Suprapubic skin (tissue), 4 donors: ENCODE measurements at regions not wholly inside any gene's neighbourhood (a gene's known extent, or its start where the extent isn't known, plus 50 kb on each side); places are given as distances from the start of the nearest gene placed in this dataset.

Experiments
- DNase-seq, 2 donors: peaks; one replicate each; pipeline ENCODE4 v3.0.0-alpha.2; 2019; ENCODE audit warnings: low spot score in 2 of 2
- H3K27ac ChIP-seq: fragments of 200-600 bp; sonication (generic); one replicate; pipeline ENCODE4 v1.5.1; 2019
- H3K27me3 ChIP-seq: fragments of 200-600 bp; sonication (generic); one replicate; pipeline ENCODE4 v1.5.1; 2019
- H3K36me3 ChIP-seq: fragments of 200-600 bp; sonication (generic); one replicate; pipeline ENCODE4 v1.5.1; 2019
- H3K4me1 ChIP-seq: fragments of 200-600 bp; sonication (generic); one replicate; pipeline ENCODE4 v1.5.1; 2019
- H3K4me3 ChIP-seq: fragments of 200-600 bp; sonication (generic); one replicate; pipeline ENCODE4 v1.5.1; 2019; ENCODE audit warnings: mild to moderate bottlenecking
- H3K9me3 ChIP-seq: fragments of 200-600 bp; sonication (generic); one replicate; pipeline ENCODE4 v1.5.1; 2019
- EP300 ChIP-seq: sonication (generic); formaldehyde crosslinking; IDR thresholded peaks from one replicate; pipeline ENCODE4 v1.6.1; 2017; ENCODE audit warnings: antibody characterized with exemption
- POLR2A ChIP-seq, 2 donors: fragments of 450-650 bp; IDR thresholded peaks; one replicate each; pipeline ENCODE4 v1.6.1; 2017; ENCODE audit warnings: antibody characterized with exemption in 2 of 2, mild to moderate bottlenecking in 2 of 2, moderate library complexity in 2 of 2
- POLR2AphosphoS5 ChIP-seq, 3 donors: sonication (generic); formaldehyde crosslinking; IDR thresholded peaks; one replicate each; pipeline ENCODE4 v1.6.1; 2017; ENCODE audit warnings: antibody characterized with exemption in 3 of 3
- WGBS: methylation state at CpG from one replicate; pipeline ENCODE4 v1.1.5; 2018; 5-methylcytosine and 5-hydroxymethylcytosine counted together
- TF ChIP-seq, protein P1 (sequence below), 2 donors: fragments of 200-600 bp in 1 of 2; fragments of 450-650 bp in 1 of 2; sonication (generic) in 1 of 2; IDR thresholded peaks; one replicate each; pipeline ENCODE4 v1.5.1; 2016 to 2019; ENCODE audit warnings: antibody characterized with exemption in 2 of 2, mild to moderate bottlenecking in 1 of 2, moderate library complexity in 1 of 2

DNA sequence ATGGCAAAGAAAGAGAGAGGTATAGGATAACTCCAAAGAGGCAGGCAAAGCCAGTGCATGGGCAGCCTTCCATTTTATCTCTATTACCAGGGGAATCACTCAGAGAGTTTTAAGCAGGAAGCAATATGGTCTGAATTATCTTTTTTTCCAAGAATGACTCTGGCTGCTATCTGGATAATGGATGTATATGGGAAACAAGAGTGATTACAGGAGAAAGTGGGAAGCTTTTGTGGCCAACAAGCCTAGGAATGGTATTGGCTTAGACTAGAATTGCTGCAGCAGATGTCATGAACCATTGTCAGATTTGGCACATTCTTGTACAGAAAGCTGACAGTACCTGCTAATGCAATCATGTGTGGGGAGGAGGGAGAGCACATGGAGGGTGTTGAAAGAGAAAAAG lies 73.0 kb upstream of the BTBD3 start:
- H3K4me3 ChIP-seq: no peak overlapping the region
- no peak overlapping the region for H3K27ac ChIP-seq
- H3K27me3 ChIP-seq: no peaks in the 10 kb centered on the region
- H3K9me3 ChIP-seq: no peaks in the 10 kb centered on the region
- peaks cover 4% of the 10 kb centered on the region for H3K4me1 ChIP-seq
- DNase-seq: no peak
- no peaks in the 10 kb centered on the region for H3K36me3 ChIP-seq
- no peak for TF ChIP-seq POLR2AphosphoS5 (IDR thresholded peaks at IDR 0.05)
- TF ChIP-seq, protein P1, sequence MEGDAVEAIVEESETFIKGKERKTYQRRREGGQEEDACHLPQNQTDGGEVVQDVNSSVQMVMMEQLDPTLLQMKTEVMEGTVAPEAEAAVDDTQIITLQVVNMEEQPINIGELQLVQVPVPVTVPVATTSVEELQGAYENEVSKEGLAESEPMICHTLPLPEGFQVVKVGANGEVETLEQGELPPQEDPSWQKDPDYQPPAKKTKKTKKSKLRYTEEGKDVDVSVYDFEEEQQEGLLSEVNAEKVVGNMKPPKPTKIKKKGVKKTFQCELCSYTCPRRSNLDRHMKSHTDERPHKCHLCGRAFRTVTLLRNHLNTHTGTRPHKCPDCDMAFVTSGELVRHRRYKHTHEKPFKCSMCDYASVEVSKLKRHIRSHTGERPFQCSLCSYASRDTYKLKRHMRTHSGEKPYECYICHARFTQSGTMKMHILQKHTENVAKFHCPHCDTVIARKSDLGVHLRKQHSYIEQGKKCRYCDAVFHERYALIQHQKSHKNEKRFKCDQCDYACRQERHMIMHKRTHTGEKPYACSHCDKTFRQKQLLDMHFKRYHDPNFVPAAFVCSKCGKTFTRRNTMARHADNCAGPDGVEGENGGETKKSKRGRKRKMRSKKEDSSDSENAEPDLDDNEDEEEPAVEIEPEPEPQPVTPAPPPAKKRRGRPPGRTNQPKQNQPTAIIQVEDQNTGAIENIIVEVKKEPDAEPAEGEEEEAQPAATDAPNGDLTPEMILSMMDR (IDR thresholded peaks at IDR 0.05): no peak
- no peak for TF ChIP-seq POLR2A (IDR thresholded peaks at IDR 0.05)
- no peak for TF ChIP-seq EP300

DNA sequence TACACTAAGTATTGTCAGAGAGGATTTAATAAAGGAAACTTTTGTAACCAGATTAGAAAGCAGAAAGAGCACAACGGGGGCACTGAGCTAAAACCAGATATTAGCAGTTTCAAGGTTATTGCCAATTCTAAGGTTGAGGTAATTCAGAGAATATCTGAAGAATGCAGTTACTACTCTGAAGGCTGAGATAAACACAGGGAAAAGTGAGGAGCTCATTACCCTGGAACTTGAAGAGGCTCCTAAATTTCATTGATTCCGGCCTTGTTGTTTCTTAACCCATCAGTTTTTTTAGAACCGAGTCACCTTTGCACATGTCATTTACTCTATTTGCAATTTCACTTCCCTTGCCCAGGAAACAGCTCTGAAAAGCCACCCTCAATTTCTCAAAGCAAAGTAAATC lies 72.4 kb upstream of the BTBD3 start:
- no peaks in the 10 kb centered on the region for H3K27me3 ChIP-seq
- H3K4me1 ChIP-seq: peaks cover 5% of the 10 kb centered on the region
- H3K36me3 ChIP-seq: no peaks in the 10 kb centered on the region
- H3K9me3 ChIP-seq: no peaks in the 10 kb centered on the region
- WGBS: 80% methylated on average over 3 of the region's 3 CpGs
- no peak overlapping the region for H3K27ac ChIP-seq
- no peak for DNase-seq
- no peak for TF ChIP-seq POLR2AphosphoS5 (IDR thresholded peaks at IDR 0.05)
- TF ChIP-seq, protein P1 (IDR thresholded peaks at IDR 0.05): no peak
- no peak for TF ChIP-seq POLR2A (IDR thresholded peaks at IDR 0.05)
- no peak for TF ChIP-seq EP300
- no peak overlapping the region for H3K4me3 ChIP-seq

DNA sequence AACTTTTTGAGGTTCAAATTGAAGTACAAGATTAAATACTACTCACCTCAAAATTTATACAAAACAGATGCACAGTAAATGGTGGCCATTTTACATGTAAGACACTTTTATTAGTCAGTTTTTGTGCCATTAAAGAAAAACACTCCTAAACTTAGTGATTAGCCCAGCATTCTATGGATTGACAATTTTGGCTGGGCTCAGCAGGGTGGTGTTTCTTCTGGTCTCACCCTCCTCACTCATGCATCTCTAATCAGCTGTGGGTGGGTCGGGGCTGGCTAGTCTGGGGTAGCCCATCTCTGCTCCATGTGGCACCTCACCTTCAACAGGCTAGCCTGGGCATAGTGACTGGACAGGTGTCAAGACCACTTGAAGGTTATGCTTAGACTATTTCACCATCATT lies 71.6 kb upstream of the BTBD3 start:
- Histone ChIP-seq H3K4me1 (peaks cover 11% of the 10 kb centered on the region), H3K9me3 (no peaks in the 10 kb centered on the region), H3K27ac (no peak overlapping the region), H3K27me3 (no peaks in the 10 kb centered on the region), H3K36me3 (no peaks in the 10 kb centered on the region), H3K4me3 (no peak overlapping the region)
- no peak for DNase-seq
- TF ChIP-seq EP300 (no peak), POLR2AphosphoS5 (IDR thresholded peaks at IDR 0.05) (no peak), POLR2A (IDR thresholded peaks at IDR 0.05) (no peak)
- TF ChIP-seq, protein P1 (IDR thresholded peaks at IDR 0.05): no peak
- 100% methylated on average over 1 of the region's 1 CpG for WGBS

DNA sequence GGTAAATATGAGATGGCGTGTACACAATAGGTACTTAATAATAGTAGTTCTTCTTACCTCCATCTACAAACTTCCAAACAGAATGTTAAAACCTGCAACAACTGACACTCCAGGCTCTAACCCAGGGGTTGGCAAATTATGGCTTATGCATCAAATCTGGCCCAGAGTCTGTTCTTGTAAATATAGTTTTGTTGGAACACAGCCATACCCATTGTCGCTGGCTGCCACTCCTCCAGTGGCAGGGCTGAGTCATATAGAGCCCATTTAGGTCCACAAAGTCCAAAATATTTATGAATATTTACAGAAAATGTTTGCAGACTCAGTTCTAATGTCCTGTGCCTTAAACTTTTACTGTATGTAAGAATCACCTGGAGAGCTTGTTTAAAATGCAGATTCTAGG lies 69.9 kb upstream of the BTBD3 start:
- Histone ChIP-seq H3K27ac (no peak overlapping the region), H3K36me3 (no peaks in the 10 kb centered on the region), H3K4me3 (no peak overlapping the region), H3K9me3 (no peaks in the 10 kb centered on the region), H3K4me1 (peaks cover 11% of the 10 kb centered on the region), H3K27me3 (no peaks in the 10 kb centered on the region)
- no peak for DNase-seq
- 60% methylated on average over 2 of the region's 2 CpGs for WGBS
- TF ChIP-seq EP300: no peak
- no peak for TF ChIP-seq POLR2AphosphoS5 (IDR thresholded peaks at IDR 0.05)
- TF ChIP-seq POLR2A (IDR thresholded peaks at IDR 0.05): no peak
- TF ChIP-seq, protein P1 (IDR thresholded peaks at IDR 0.05): no peak

DNA sequence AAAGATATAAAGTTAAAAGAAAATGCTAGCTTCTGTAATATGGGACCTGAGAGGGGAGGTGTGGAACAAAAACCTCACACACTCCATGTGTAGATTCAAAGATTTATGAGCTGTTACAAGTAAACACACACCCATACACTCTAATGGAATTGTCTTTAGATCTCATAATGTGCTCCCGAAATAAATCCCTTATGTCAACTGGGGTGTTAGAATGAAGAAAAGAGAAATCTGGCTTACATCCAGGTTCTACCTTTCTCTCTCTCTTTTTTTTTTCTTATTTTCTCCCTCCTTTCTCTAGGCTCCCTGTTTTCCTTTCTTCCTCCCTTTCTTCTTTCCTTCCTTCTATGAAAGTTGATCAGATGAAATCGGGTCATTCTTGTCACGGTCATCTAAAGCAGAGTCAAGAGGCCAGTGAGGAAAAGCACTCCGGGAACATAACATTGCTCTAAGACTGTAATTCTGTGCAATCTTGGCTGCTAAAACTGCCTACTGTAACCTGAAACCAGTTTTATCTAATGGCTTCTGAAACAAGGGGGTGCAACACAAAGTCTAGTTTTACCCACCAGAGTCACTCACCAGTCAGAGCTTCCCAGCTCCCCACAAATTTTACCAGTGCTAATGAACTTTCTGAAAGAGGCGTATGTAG lies 68.3 kb upstream of the BTBD3 start:
- H3K27ac ChIP-seq: no peak overlapping the region
- no peak overlapping the region for H3K4me3 ChIP-seq
- TF ChIP-seq POLR2AphosphoS5 (IDR thresholded peaks at IDR 0.05): no peak
- no peak for TF ChIP-seq EP300
- TF ChIP-seq POLR2A (IDR thresholded peaks at IDR 0.05): no peak
- TF ChIP-seq, protein P1 (IDR thresholded peaks at IDR 0.05): no peak
- no peak for DNase-seq
- H3K4me1 ChIP-seq: peaks cover 11% of the 10 kb centered on the region
- WGBS: 71% methylated on average over 5 of the region's 5 CpGs
- no peaks in the 10 kb centered on the region for H3K9me3 ChIP-seq
- no peaks in the 10 kb centered on the region for H3K27me3 ChIP-seq
- no peaks in the 10 kb centered on the region for H3K36me3 ChIP-seq
